ENCODE measurements at regions not wholly inside any gene's neighbourhood (a gene's known extent, or its start where the extent isn't known, plus 50 kb on each side); places are given as distances from the start of the nearest gene placed in this dataset.
"Not testable (repeated sequence)": the region's sequence is repeated elsewhere in the genome, so short reads cannot be mapped to it uniquely, and the experiment has no call there.

GRCh38 chr10:33655165-33655815 lies 320.8 kb upstream of the NRP1 start:
- DNase-seq = no peak

- no peak for DNase-seq
Observed at GRCh38 chr10:33653584-33654367, 319.3 kb upstream of the NRP1 start.

- DNase-seq = no peak
Observed at GRCh38 chr10:33652870-33653269, 318.4 kb upstream of the NRP1 start.

GRCh38 chr10:33650131-33650530 lies 315.7 kb upstream of the NRP1 start:
- not testable (repeated sequence) for DNase-seq

GRCh38 chr10:33643042-33643441 lies 308.6 kb upstream of the NRP1 start:
- DNase-seq = no peak

- no peak for DNase-seq
Observed at GRCh38 chr10:33638891-33639290, 304.4 kb upstream of the NRP1 start.

- DNase-seq = no peak
Observed at GRCh38 chr10:33638374-33638773, 303.9 kb upstream of the NRP1 start.

GRCh38 chr10:33635967-33636515 lies 301.6 kb upstream of the NRP1 start:
- peak; percentile 64 for DNase-seq

GRCh38 chr10:33632432-33632831 lies 298.0 kb upstream of the NRP1 start:
- peak; percentile 88 for DNase-seq

GRCh38 chr10:33631991-33632390 lies 297.5 kb upstream of the NRP1 start:
- DNase-seq = peak; percentile 88

- DNase-seq = no peak
Observed at GRCh38 chr10:33630761-33631160, 296.3 kb upstream of the NRP1 start.

- peak; percentile 1 for DNase-seq
Observed at GRCh38 chr10:33627611-33628010, 293.1 kb upstream of the NRP1 start.

GRCh38 chr10:33626798-33627466 lies 292.5 kb upstream of the NRP1 start:
- no peak for DNase-seq

- no peak for DNase-seq
Observed at GRCh38 chr10:33623669-33624068, 289.2 kb upstream of the NRP1 start.

- DNase-seq = no peak
Observed at GRCh38 chr10:33621101-33621500, 286.6 kb upstream of the NRP1 start.

- DNase-seq = no peak
Observed at GRCh38 chr10:33618196-33618595, 283.7 kb upstream of the NRP1 start.

GRCh38 chr10:33617381-33618080 lies 283.1 kb upstream of the NRP1 start:
- DNase-seq = peak; percentile 23

GRCh38 chr10:33616956-33617355 lies 282.5 kb upstream of the NRP1 start:
- DNase-seq = peak; percentile 36

GRCh38 chr10:33612551-33612950 lies 278.1 kb upstream of the NRP1 start:
- no peak for DNase-seq

- DNase-seq = no peak
Observed at GRCh38 chr10:33612116-33612515, 277.6 kb upstream of the NRP1 start.

- DNase-seq = no peak
Observed at GRCh38 chr10:33611423-33611822, 277.0 kb upstream of the NRP1 start.

- no peak for DNase-seq
Observed at GRCh38 chr10:33609546-33609945, 275.1 kb upstream of the NRP1 start.

All from skin of body (tissue), 1 donor.